ENCODE measurements at regions not wholly inside any gene's neighbourhood (a gene's known extent, or its start where the extent isn't known, plus 50 kb on each side); places are given as distances from the start of the nearest gene placed in this dataset.

DNA sequence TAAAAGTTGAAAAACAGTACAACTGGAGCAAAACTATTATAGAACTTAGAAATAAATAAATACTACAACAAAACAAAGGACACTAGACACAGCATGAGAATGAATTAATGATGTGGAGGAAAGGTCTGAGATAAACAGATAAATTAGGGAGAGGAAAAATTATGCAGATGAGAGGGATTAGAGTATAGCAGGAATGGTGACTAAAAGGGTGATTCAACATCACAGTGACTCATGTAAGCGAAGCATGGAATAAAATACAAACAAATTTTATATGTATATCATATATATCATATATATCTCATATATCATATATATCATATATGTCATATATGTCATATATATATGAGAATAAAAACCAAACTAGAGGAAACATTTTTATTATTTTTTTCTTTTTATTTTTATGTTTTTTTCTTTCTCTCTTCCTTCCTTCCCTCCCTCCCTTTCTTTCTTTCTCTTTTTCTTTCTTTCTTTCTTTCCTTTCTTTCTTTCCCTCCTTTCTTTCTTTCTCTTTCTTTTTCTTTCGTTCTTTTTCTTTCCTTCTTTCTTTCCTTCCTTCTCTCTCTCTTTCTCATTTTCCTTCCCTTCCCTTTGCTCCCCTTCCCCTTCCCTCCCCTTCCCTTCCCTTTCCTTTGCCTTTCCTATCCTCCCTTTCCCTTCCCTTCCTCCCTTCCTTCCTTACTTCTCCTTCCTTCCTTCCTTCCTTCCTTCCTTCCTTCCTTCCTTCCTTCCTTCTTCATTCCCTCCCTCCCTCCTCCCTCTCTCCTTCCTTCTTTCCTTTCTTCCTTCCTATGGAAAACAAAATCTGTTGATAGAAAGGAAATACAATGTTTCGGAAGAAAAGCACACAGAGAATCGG is 1014.6 kb downstream of the GRIK2 start:
- no peak for DNase-seq (ENCODE audit: low spot score)

- DNase-seq (ENCODE audit: low spot score) = no peak
Measured at GRCh38 chr6:102405860-102406259, 1012.4 kb downstream of the GRIK2 start.

GRCh38 chr6:102402635-102403329 is 1009.3 kb downstream of the GRIK2 start:
- no peak for DNase-seq (ENCODE audit: low spot score)

DNA sequence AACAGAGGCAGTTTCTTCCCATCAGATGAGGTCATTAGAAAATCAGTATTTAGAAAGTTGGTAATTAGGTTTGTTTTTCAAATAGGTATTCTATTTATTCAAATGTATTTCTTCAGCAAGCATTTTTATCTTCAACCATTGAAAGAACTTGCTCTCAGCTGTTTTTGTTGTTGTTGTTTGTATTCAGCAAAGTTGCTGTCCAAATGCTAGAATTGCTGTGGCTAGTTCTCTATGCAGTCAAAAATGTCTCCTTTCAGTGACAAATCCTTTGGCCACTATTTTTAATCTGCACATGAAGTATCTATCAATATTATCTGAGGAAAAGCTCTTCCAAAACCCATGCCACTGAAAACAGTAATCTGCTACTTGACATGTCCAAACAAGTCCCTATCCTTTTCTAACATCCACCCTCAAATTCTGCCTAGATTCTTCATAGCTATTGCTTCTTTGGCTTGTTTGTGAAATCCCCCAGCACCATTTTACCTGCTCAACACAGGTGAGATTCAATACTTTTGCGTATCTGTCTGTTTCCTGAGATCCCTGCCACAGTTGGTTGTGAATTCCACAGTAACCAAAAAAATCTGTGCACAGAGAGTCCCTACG is 1005.4 kb downstream of the GRIK2 start:
- DNase-seq (ENCODE audit: low spot score) = no peak

DNA sequence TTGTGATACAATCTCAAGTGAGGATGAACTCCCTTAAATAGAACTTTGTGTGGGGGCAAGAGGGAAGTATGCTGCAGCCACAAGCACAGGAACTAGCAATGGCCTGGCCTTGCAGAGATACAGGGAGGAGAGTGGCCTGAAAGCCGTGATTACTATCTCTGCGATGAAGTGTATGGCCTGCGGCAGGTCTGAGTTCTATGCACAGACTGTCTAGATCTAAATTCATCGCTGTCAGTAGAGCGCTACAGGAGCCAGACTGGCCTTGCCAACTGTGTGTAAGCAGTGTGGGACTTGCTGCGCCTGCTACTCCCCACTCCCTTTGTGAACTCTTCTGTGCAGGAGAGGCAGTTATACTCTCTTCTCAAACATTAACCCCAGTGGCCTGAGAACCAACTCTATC is 997.0 kb downstream of the GRIK2 start:
- no peak for DNase-seq (ENCODE audit: low spot score)

GRCh38 chr6:102389994-102390393 is 996.5 kb downstream of the GRIK2 start:
- DNase-seq (ENCODE audit: low spot score) = no peak

- no peak for DNase-seq (ENCODE audit: low spot score)
Measured at GRCh38 chr6:102387326-102388033, 994.0 kb downstream of the GRIK2 start.

DNA sequence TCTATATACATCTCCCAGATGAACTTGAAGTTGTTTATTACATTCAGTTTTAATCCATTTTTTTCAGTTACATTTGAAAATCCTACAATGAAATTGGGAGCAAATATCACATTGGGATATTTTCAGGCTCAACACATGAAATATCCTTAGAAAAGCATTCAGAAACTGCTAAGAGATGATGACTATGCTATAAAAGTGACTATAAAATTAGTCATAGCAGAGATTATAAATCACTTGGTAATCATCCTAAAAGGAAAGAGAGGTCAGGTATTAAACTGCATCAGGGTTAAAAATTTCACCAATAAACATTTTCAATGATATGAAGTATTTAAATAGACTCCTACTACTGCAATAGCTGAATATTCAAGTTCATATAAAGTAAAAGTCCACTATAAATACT is 987.7 kb downstream of the GRIK2 start:
- DNase-seq (ENCODE audit: low spot score) = no peak

DNA sequence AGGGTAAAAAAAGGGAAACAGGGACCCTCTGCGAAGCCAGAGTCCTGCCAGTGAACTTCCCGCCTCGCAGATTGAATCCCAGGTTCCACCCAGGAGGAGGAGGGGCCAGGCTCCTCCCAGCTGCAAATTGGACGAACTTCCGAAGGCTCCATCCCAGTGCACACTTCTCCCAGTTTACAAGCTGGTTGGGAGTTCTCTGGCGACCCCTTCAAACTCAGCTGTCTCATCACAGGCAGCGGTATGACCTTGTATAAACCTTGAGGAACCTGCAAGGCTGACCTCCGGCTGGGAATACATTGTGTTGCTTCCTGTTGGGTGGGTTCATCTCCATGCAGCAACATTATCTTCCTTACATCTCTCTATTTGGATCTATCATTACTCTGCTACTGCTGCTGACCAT is 962.7 kb downstream of the GRIK2 start:
- DNase-seq (ENCODE audit: low spot score) = no peak

DNA sequence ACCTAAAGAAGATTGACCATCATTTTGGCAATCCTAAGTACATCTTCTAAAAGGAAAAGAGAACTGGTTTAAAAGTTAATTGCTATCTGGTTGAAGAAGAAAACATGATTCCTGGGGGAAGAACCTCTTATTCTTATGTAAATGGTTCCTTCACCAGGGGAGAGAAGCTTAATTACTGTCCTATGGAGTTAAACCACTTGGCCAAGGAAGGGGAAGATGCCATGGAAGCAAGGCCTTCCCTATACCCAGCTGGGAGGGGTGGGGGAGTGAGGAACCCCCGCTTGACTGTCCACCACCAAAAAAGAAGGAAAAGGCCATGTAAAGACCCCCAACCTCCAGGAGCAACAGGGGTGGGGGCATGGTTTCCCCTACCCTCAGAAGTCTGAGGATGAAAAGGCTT is 962.1 kb downstream of the GRIK2 start:
- no peak for DNase-seq (ENCODE audit: low spot score)

- DNase-seq (ENCODE audit: low spot score) = no peak
Measured at GRCh38 chr6:102352552-102352951, 959.0 kb downstream of the GRIK2 start.

DNA sequence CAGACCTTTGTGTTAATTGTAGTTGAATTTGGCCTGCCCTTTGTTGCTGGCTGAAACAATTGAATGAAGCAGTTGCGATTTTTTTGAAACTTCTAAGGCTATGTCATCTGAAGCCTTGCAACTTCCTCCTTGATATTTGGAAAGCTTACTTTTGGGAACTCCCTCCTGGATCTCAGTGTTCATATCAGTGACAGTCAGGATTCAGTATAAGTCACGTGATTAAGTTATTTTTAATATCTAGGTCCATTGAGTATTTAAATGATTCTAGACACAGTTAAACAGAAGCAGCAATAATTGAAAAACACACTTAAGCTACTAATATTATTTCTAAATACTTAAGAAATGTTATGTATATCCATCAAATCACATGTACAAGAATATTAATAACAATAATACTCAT is 951.3 kb downstream of the GRIK2 start:
- no peak for DNase-seq (ENCODE audit: low spot score)

GRCh38 chr6:102340311-102340710 is 946.8 kb downstream of the GRIK2 start:
- DNase-seq (ENCODE audit: low spot score) = no peak

GRCh38 chr6:102333736-102334135 is 940.2 kb downstream of the GRIK2 start:
- no peak for DNase-seq (ENCODE audit: low spot score)

DNA sequence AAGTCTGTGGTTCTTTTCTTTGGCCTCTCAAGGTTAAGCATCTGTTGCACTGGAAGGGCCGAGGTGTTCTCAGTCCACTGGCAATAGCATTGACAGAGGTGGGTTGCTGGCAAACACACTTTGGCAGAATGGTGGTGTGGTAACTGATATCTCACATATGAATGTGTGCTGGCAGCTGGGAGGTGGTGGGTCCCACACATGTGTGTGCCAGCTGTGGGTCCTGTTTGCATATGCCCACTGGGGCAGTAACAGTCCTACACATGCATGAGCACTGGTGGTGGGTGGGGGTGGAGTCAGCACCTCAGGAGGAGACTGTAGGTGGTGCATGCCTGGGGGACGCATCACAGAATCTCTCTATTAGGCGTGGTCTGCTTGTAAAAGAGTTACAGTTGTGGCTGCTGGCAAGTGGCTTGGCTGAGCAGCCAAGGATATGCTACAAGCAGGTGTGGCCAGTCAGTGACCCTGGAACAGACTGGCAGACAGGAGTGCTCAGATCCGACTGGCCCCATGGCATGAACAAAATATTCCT is 934.3 kb downstream of the GRIK2 start:
- DNase-seq (ENCODE audit: low spot score) = no peak

DNA sequence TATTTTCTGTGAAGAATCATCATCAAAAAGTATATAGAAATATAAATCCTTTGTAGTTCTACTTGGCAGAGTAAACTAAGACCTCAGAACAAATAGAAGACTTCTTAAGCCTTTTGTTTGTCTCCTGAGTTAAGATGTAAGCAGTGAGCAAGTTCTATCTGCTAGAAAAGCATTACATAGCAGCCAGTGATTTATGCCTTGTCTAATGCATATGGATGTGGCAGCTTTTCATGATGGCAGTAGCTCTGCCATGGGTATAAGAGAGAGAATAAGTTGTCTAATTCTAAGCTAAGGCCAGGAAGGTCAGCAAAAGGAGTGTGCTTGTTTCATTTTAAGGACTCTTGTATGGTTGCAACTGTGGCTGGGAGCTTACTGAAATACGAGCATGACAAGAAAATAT is 920.2 kb downstream of the GRIK2 start:
- no peak for DNase-seq (ENCODE audit: low spot score)

GRCh38 chr6:102309700-102310099 is 916.2 kb downstream of the GRIK2 start:
- no peak for DNase-seq (ENCODE audit: low spot score)

- DNase-seq (ENCODE audit: low spot score) = no peak
Measured at GRCh38 chr6:102300350-102300749, 906.8 kb downstream of the GRIK2 start.

DNA sequence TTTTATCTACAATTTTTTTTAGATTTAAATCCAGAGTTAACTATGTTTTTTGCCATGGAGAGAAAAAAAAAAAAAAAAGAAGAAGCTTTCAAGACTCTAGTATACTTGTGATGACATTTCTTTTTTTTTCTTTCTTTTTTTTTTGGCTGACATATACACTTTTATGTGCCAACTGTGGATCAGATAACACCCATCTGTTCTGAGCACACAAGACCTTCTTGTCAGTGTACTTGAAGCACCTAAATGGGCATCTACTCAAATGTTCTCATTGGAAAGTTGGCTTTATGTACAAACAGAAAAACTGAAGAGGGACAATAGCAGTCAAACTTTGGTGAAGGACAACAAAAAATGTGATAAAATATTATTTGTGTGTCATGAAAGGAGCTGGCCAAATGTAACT is 904.5 kb downstream of the GRIK2 start:
- no peak for DNase-seq (ENCODE audit: low spot score)

Data from globus pallidus (tissue), 1 donor.